CD4-positive, alpha-beta T cell treated with Interleukin-4 for 4 hours (primary cell): ENCODE measurements at regions not wholly inside any gene's neighbourhood (a gene's known extent, or its start where the extent isn't known, plus 50 kb on each side); places are given as distances from the start of the nearest gene placed in this dataset.
"Not testable (repeated sequence)": the region's sequence is repeated elsewhere in the genome, so short reads cannot be mapped to it uniquely, and the experiment has no call there.

Source experiments
- DNase-seq: peaks from one replicate; pipeline ENCODE4 v3.0.0-alpha.2; 2020

GRCh38 chr20:41715526-41715925, 97.3 kb upstream of the CHD6 start:
- no peak for DNase-seq

DNA sequence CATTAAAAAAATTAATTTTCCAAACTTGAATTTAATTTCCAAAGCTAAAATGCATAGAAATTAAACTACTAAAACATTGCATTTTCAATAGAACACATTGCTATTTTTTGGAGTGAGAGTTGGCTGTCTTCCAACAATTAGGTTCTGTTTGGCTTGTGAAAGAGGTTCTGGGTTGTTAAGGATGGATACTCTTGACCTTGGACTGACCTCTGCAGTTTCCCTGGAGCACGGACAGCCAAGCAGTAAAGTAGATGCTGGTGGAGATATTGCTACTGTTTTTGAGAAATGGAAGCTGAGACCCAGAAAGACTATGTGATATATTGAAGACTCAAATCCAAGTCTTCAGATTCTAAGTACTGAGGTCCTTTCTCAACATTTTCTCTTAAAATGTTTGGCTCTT, 95.9 kb upstream of the CHD6 start:
- no peak for DNase-seq

DNA sequence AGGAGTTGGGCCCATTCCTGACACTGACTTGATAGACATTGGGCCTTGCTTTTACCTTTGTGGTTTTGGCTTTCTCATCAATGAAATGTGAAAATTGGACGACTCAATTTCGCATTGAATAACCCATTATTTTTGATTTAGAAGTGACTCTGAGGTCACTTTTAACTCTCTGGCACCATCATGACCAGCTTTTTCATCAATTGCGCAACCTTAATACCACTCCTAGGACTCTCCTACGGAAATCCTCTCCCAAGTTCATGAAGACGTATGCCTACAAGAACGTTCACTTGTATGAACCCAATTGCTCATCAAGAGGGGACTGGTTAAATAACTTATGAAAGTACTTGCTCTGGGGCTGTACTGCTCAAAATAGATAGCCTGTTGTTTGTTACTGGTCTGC, 86.7 kb upstream of the CHD6 start:
- no peak for DNase-seq

DNA sequence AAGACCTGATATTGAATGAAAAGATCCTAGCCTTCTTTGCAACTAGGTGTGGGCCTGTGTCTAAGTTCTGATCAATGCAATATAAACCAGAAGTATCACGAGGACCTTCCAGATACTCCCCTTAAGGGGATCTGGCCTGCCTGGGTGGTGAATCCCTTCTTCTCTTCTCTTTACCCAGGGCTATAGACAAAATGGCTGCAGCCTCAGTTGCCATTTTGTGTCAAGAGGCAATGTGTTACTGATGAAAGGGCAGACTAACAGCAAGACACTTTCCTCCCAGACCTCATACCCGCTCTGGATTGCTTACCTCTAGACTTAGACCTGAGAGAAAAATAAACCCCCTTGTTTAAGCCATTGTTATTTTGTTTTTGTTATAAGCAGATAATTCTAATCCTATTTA, 84.5 kb upstream of the CHD6 start:
- no peak for DNase-seq

GRCh38 chr20:41701588-41702348, 83.6 kb upstream of the CHD6 start:
- DNase-seq, result no peak

GRCh38 chr20:41699673-41700072, 81.5 kb upstream of the CHD6 start:
- DNase-seq, result not testable (repeated sequence)

GRCh38 chr20:41697861-41698559, 79.8 kb upstream of the CHD6 start:
- peak; percentile 43 for DNase-seq

GRCh38 chr20:41696428-41696827, 78.3 kb upstream of the CHD6 start:
- no peak for DNase-seq

DNA sequence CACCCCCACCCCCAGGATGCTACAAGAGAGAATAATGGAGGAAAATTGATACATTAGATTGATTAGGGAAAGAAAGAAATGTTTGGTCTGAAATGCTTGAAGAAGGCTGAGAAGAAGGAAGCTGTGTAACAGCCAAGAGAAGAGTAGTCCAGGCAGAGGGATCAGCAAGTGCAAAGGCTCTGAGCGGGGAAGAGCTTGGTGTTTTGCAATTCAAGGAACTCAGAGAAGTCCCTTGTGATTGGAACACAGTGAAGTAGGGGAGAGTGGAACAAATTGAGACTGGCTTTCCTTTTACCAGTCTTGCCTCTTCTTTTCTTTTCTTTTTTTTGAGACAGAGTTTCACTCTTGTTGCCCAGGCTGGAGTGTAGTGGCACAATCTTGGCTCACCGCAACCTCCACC, 76.6 kb upstream of the CHD6 start:
- no peak for DNase-seq

DNA sequence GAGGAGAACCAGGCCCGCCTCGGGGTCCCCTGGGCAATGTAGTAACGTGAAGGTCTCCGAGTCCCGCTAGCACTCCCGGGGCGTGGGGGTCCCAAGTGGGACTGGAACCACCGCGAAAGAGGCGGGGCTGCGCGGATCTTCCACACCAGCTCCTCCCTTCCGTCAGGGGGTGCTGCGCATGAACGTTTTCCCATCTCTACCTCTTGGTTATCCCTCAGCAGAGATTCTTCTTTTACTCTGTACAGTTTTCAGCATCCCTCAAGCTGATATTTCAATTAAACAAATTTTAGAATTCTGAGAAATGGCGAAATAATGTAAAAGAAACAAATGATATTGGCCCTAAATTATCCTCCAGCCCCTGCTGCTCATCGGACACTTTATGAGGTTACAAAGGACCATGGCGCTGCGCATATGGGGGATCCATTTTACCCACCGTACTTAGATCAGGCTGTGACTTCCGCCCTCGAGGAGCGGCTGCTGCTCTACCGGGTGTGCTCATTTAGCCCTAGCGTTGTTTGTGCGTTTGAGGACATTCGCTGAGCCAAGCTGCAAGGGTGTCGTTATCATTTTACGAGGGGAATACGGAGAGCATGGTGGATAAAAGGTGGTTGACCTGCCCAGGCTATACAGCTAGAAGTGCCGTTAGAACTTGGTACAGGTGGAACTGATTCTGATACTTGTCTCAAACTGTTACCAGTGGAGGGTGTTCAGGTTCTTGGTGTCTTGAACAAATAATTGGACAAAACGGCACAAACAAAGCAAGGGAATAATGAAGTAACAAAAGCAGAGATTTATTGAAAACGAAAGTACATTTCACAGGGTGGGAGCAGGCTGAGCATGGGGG, 75.2 kb upstream of the CHD6 start:
- peak; percentile 89 for DNase-seq

- DNase-seq, result peak; percentile 87
Observed at GRCh38 chr20:41692479-41693135, 74.4 kb upstream of the CHD6 start.

DNA sequence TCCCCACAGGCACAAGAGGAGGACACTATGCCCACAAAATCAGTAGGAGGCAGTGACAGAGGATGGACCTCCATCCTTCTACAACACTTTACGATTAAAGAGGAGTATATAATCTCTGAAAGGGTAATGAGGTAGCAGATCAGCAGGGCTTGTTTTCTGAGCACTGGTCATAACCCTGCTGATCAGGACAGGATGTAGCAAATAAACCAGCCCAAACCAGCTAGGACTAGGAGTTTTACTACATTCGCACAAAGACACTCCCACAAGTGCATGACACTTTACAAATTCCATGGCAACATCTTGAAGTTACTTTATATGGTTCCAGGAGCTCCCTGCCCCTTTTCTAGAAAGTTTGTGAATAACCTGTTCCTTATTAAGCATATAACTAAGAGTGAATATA, 73.3 kb upstream of the CHD6 start:
- no peak for DNase-seq

- DNase-seq, result no peak
Observed at GRCh38 chr20:41690702-41691101, 72.5 kb upstream of the CHD6 start.

GRCh38 chr20:41686961-41687360, 68.8 kb upstream of the CHD6 start:
- no peak for DNase-seq

GRCh38 chr20:41685145-41685544, 67.0 kb upstream of the CHD6 start:
- DNase-seq, result not testable (repeated sequence)

- DNase-seq, result no peak
Observed at GRCh38 chr20:41678799-41679198, 60.6 kb upstream of the CHD6 start.

DNA sequence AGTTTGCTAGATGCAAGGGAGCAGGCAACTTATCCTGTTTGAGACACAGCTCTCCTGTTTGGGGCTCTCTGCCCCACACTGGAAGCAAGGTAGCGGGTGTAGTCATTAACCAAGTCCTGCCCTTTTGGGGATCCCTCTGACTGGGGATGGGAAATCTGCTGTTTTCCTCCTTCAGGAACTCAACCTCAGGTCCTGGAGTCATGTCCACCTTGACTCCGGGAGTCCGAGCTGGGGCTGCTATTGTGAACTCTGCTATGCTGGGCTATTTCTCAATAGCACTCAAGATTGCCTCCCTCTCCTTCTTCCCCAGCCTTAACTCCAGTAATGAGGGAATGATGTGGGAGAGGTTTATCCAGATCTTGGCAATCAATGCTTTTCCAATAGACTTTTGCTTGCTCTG, 54.1 kb upstream of the CHD6 start:
- no peak for DNase-seq

DNA sequence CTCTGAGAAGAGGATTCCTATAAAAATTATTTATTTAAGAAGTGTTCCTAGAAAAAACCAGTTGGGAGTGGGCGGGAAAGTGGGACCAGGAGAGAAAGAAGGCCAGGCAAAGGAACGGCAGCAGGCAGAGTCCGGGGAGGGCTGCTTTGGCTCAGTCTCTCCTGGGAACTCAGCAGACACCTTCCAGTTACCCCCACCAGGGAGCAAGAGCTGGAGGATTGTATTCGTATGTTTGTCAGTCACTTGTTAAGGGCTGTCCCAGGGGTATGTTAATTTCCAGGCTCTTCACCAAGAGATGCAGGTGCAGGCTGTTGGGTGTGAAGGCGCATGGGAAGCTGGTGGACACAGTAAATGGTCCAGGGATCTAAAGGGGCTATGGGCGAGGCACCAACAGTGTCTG, 53.0 kb upstream of the CHD6 start:
- no peak for DNase-seq

DNA sequence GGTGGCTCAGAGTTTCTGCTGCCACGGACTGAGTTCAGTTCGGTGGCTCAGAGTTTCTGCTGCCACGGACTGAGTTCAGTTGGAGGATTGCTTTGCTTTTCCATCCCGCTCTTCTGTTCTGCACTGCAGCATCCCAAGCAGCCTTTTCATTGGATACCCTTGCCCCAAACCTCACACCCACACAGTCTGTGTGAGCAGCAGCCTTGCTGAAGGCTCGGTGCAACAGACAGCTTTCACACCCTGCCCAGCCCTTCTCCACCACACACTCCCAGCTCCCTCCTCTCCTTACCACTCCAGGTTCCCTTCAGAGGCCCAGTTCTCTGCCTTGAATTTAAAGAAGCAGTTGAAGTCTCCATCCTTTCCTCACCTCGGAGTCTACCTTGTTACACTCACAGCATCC, 52.5 kb upstream of the CHD6 start:
- no peak for DNase-seq

DNA sequence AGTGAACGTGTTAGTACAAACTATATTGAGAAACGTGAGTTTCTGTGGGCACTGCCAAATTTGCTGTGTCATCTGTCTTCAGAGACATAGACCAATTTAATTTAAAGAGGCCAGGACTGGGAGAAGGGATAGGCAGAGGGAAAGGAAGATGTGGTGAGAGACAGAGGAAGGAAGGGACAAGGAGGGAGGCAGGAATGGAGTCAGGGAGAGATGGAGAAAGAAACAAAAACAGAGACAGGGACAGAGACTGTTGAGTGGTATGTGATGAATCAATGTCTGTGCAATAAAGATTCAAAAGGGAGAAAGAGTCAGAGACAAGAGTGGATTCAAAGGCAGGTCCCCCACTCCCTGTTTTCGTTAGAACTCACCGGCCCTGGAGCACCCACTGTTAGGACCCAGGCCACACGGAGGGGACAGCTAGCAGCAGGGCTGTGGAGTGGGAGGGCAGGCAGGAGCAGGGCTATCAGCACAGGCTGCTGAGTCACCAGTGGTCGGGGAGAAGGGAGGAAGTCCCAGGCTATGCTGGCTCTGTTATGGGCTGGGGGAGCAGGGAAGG, 51.6 kb upstream of the CHD6 start:
- no peak for DNase-seq

- DNase-seq, result no peak
Observed at GRCh38 chr20:41668057-41668749, 50.0 kb upstream of the CHD6 start.
